ENCODE measurements at regions not wholly inside any gene's neighbourhood (a gene's known extent, or its start where the extent isn't known, plus 50 kb on each side); places are given as distances from the start of the nearest gene placed in this dataset.

- Histone ChIP-seq H4K8ac (replicated peaks; ENCODE audit: insufficient read length, low read depth, low read length) (no peak overlapping the region), H3K23me2 (ENCODE audit: insufficient read length, low read depth, low read length, poor library complexity, severe bottlenecking) (no peaks in the 10 kb centered on the region), H3K18ac (ENCODE audit: insufficient read length, low read depth, low read length) (no peak overlapping the region), H4K91ac (ENCODE audit: insufficient read length, low read depth, low read length) (no peak overlapping the region), H4K20me1 (ENCODE audit: control insufficient read depth, insufficient read depth, insufficient read length) (no peaks in the 10 kb centered on the region), H2BK120ac (ENCODE audit: low read depth, low read length, poor library complexity, severe bottlenecking) (no peak overlapping the region), H2BK5ac (ENCODE audit: insufficient read length, low read length) (no peak overlapping the region), H3K9ac (ENCODE audit: extremely low read depth, insufficient read length, low read length) (no peak overlapping the region), H2BK12ac (ENCODE audit: insufficient read length, low read depth, low read length) (no peak overlapping the region), H3K4ac (ENCODE audit: low read depth, low read length) (no peak overlapping the region), H2BK20ac (ENCODE audit: low read depth, low read length, poor library complexity, severe bottlenecking) (no peak overlapping the region), H3K4me2 (ENCODE audit: insufficient read depth, insufficient read length, low read length) (no peak overlapping the region), H4K5ac (ENCODE audit: insufficient read length, low read depth, low read length) (no peak overlapping the region), H2BK15ac (ENCODE audit: low read depth, low read length) (no peak overlapping the region), H3K9me3 (ENCODE audit: control insufficient read depth, low read depth, low read length) (no peaks in the 10 kb centered on the region), H2AK5ac (ENCODE audit: insufficient read length, low read length) (no peak overlapping the region), H3K4me1 (ENCODE audit: insufficient read depth, low read length) (no peaks in the 10 kb centered on the region), H3K56ac (ENCODE audit: insufficient read length, low read depth, low read length) (no peak overlapping the region), H3T11ph (ENCODE audit: low read length) (no peak overlapping the region), H3K79me1 (ENCODE audit: insufficient read depth, low read depth, low read length, poor library complexity, severe bottlenecking) (no peaks in the 10 kb centered on the region), H3K14ac (ENCODE audit: insufficient read depth, low read length) (no peak overlapping the region), H3K79me2 (ENCODE audit: insufficient read depth, low read length) (no peaks in the 10 kb centered on the region), H2AFZ (ENCODE audit: low read length) (no peak overlapping the region), H3K23ac (ENCODE audit: insufficient read length, low read depth, low read length) (no peak overlapping the region), H3K27me3 (ENCODE audit: insufficient read depth, low read length) (no peaks in the 10 kb centered on the region), H3K27ac (ENCODE audit: insufficient read length, low read depth, low read length) (no peak overlapping the region)
- no peaks in the 10 kb centered on the region for H3K4me1 Mint-ChIP-seq
- peaks cover 0 to 8% of the 10 kb centered on the region in 2 experiments; a peak in 1 of 5 replicates for H3K9me3 Mint-ChIP-seq
- no peak for TF ChIP-seq CTCF (conservative IDR thresholded peaks at IDR 0.05)
- no peak for DNase-seq
- no peaks in the 10 kb centered on the region for H3K36me3 Mint-ChIP-seq (ENCODE audit: insufficient read depth in 1 of 3, low read depth in 3 of 3)
- no peaks in the 10 kb centered on the region for H3K27me3 Mint-ChIP-seq (ENCODE audit: low read depth)
- H3K4me3 Mint-ChIP-seq: no peak overlapping the region
- no peak overlapping the region for H3K27ac Mint-ChIP-seq
- no CpG with 5 or more reads among the region's 4 CpGs for WGBS (ENCODE audit: extremely low coverage, insufficient read length, low lambda C conversion rate)
Observed at GRCh38 chr14:41374092-41374491, 232.6 kb upstream of the LRFN5 start.
